Neural cell (in vitro differentiated cells): ENCODE measurements at regions not wholly inside any gene's neighbourhood (a gene's known extent, or its start where the extent isn't known, plus 50 kb on each side); places are given as distances from the start of the nearest gene placed in this dataset.

Experiments
- EP300 ChIP-seq: fragments of 450-650 bp; conservative IDR thresholded peaks from 2 replicates; pipeline ENCODE4 v1.6.1; 2014; ENCODE audit warnings: antibody characterized with exemption, mild to moderate bottlenecking, moderate library complexity; ENCODE audit not compliant: poor library complexity, severe bottlenecking
- EZH2 ChIP-seq: fragments of 200-600, 300-800 bp; shearing (Covaris generic), sonication (generic); IDR thresholded peaks from 2 replicates; pipeline ENCODE4 v1.6.1; 2014; ENCODE audit warnings: antibody characterized with exemption, low read length, borderline replicate concordance, mild to moderate bottlenecking; ENCODE audit not compliant: insufficient read depth, poor library complexity, severe bottlenecking
- POLR2AphosphoS5 ChIP-seq: IDR thresholded peaks from 2 replicates; pipeline ENCODE4 v1.6.1; 2012
- REST ChIP-seq: IDR thresholded peaks from 2 replicates; pipeline ENCODE4 v1.6.1; 2012; ENCODE audit warnings: borderline replicate concordance
- SMC3 ChIP-seq: fragments of 450-650 bp; conservative IDR thresholded peaks from 2 replicates; pipeline ENCODE4 v1.6.1; 2014; ENCODE audit warnings: antibody characterized with exemption, mild to moderate bottlenecking, moderate library complexity; ENCODE audit not compliant: poor library complexity
- TAF1 ChIP-seq: IDR thresholded peaks from 2 replicates; pipeline ENCODE4 v1.6.1; 2012; ENCODE audit warnings: low read depth
- TF ChIP-seq, protein P1 (sequence below): fragments of 450-650 bp; IDR thresholded peaks from 2 replicates; pipeline ENCODE4 v1.5.1; 2014; ENCODE audit warnings: antibody characterized with exemption, mild to moderate bottlenecking, moderate library complexity; ENCODE audit not compliant: poor library complexity, severe bottlenecking

DNA sequence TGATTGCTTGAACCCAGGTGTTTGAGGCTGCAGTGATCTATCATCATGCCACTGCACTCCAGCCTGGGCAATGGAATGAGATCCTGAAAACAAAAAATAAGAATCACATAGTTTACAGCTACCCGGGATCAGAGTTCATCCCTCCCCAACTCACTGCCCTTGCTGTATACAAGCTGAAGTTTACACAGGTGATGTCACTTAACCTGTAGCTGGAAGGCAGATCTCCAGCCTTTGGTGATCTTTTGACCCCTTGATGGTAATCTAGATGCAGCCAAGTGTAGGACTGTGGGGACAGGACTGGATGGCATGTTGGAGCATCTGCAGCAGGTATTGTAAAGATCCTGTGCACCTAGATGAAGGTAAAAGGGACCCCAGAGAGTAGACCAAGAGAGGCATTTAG, 66.7 kb upstream of the SLC14A2 start:
- TF ChIP-seq EZH2, result no peak
- TF ChIP-seq, protein P1, sequence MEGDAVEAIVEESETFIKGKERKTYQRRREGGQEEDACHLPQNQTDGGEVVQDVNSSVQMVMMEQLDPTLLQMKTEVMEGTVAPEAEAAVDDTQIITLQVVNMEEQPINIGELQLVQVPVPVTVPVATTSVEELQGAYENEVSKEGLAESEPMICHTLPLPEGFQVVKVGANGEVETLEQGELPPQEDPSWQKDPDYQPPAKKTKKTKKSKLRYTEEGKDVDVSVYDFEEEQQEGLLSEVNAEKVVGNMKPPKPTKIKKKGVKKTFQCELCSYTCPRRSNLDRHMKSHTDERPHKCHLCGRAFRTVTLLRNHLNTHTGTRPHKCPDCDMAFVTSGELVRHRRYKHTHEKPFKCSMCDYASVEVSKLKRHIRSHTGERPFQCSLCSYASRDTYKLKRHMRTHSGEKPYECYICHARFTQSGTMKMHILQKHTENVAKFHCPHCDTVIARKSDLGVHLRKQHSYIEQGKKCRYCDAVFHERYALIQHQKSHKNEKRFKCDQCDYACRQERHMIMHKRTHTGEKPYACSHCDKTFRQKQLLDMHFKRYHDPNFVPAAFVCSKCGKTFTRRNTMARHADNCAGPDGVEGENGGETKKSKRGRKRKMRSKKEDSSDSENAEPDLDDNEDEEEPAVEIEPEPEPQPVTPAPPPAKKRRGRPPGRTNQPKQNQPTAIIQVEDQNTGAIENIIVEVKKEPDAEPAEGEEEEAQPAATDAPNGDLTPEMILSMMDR, result no peak
- no peak for TF ChIP-seq REST
- no peak for TF ChIP-seq TAF1
- TF ChIP-seq POLR2AphosphoS5, result no peak
- no peak for TF ChIP-seq SMC3
- no peak for TF ChIP-seq EP300
